ENCODE measurements at regions not wholly inside any gene's neighbourhood (a gene's known extent, or its start where the extent isn't known, plus 50 kb on each side); places are given as distances from the start of the nearest gene placed in this dataset.

- Mint-ChIP-seq H3K27ac (no peak overlapping the region), H3K36me3 (ENCODE audit: low read depth) (no peaks in the 10 kb centered on the region), H3K4me1 (ENCODE audit: low read depth) (no peaks in the 10 kb centered on the region), H3K9me3 (no peaks in the 10 kb centered on the region), H3K4me3 (no peak overlapping the region), H3K27me3 (ENCODE audit: low read depth) (no peaks in the 10 kb centered on the region)
- no peak for DNase-seq (ENCODE audit: low spot score)
Observed at GRCh38 chr21:35377505-35378090, 328.5 kb upstream of the RUNX1 start.

- Mint-ChIP-seq H3K4me3 (no peak overlapping the region), H3K9me3 (no peaks in the 10 kb centered on the region), H3K36me3 (ENCODE audit: low read depth) (no peaks in the 10 kb centered on the region), H3K27ac (no peak overlapping the region), H3K27me3 (ENCODE audit: low read depth) (no peaks in the 10 kb centered on the region), H3K4me1 (ENCODE audit: low read depth) (no peaks in the 10 kb centered on the region)
- DNase-seq (ENCODE audit: low spot score), result no peak
Observed at GRCh38 chr21:35376406-35377135, 327.5 kb upstream of the RUNX1 start.

- H3K4me1 Mint-ChIP-seq (ENCODE audit: low read depth), result no peaks in the 10 kb centered on the region
- no peak overlapping the region for H3K27ac Mint-ChIP-seq
- H3K27me3 Mint-ChIP-seq (ENCODE audit: low read depth), result no peaks in the 10 kb centered on the region
- no peak overlapping the region for H3K4me3 Mint-ChIP-seq
- no peak for DNase-seq (ENCODE audit: low spot score)
- no peaks in the 10 kb centered on the region for H3K9me3 Mint-ChIP-seq
- H3K36me3 Mint-ChIP-seq (ENCODE audit: low read depth), result no peaks in the 10 kb centered on the region
Observed at GRCh38 chr21:35375115-35375514, 326.0 kb upstream of the RUNX1 start.

- H3K36me3 Mint-ChIP-seq (ENCODE audit: low read depth), result no peaks in the 10 kb centered on the region
- no peaks in the 10 kb centered on the region for H3K9me3 Mint-ChIP-seq
- H3K4me1 Mint-ChIP-seq (ENCODE audit: low read depth), result no peaks in the 10 kb centered on the region
- DNase-seq (ENCODE audit: low spot score), result no peak
- no peak overlapping the region for H3K27ac Mint-ChIP-seq
- no peaks in the 10 kb centered on the region for H3K27me3 Mint-ChIP-seq (ENCODE audit: low read depth)
- H3K4me3 Mint-ChIP-seq, result no peak overlapping the region
Observed at GRCh38 chr21:35373998-35374397, 324.9 kb upstream of the RUNX1 start.

- Mint-ChIP-seq H3K36me3 (ENCODE audit: low read depth) (no peaks in the 10 kb centered on the region), H3K27ac (no peak overlapping the region), H3K27me3 (ENCODE audit: low read depth) (no peaks in the 10 kb centered on the region), H3K4me1 (ENCODE audit: low read depth) (no peaks in the 10 kb centered on the region), H3K4me3 (no peak overlapping the region), H3K9me3 (no peaks in the 10 kb centered on the region)
- no peak for DNase-seq (ENCODE audit: low spot score)
Observed at GRCh38 chr21:35372201-35372600, 323.1 kb upstream of the RUNX1 start.

- H3K4me3 Mint-ChIP-seq, result no peak overlapping the region
- no peaks in the 10 kb centered on the region for H3K9me3 Mint-ChIP-seq
- no peaks in the 10 kb centered on the region for H3K36me3 Mint-ChIP-seq (ENCODE audit: low read depth)
- no peaks in the 10 kb centered on the region for H3K27me3 Mint-ChIP-seq (ENCODE audit: low read depth)
- DNase-seq (ENCODE audit: low spot score), result no peak
- H3K4me1 Mint-ChIP-seq (ENCODE audit: low read depth), result no peaks in the 10 kb centered on the region
- H3K27ac Mint-ChIP-seq, result no peak overlapping the region
Observed at GRCh38 chr21:35370671-35371070, 321.6 kb upstream of the RUNX1 start.

- no peaks in the 10 kb centered on the region for H3K27me3 Mint-ChIP-seq (ENCODE audit: low read depth)
- H3K4me3 Mint-ChIP-seq, result no peak overlapping the region
- H3K27ac Mint-ChIP-seq, result no peak overlapping the region
- H3K9me3 Mint-ChIP-seq, result no peaks in the 10 kb centered on the region
- H3K36me3 Mint-ChIP-seq (ENCODE audit: low read depth), result no peaks in the 10 kb centered on the region
- no peaks in the 10 kb centered on the region for H3K4me1 Mint-ChIP-seq (ENCODE audit: low read depth)
- no peak for DNase-seq (ENCODE audit: low spot score)
Observed at GRCh38 chr21:35370071-35370470, 321.0 kb upstream of the RUNX1 start.

- H3K4me3 Mint-ChIP-seq, result no peak overlapping the region
- DNase-seq (ENCODE audit: low spot score), result no peak
- no peak overlapping the region for H3K27ac Mint-ChIP-seq
- peaks cover 3% of the 10 kb centered on the region for H3K36me3 Mint-ChIP-seq (ENCODE audit: low read depth)
- H3K27me3 Mint-ChIP-seq (ENCODE audit: low read depth), result no peaks in the 10 kb centered on the region
- no peaks in the 10 kb centered on the region for H3K4me1 Mint-ChIP-seq (ENCODE audit: low read depth)
- H3K9me3 Mint-ChIP-seq, result peaks cover 3% of the 10 kb centered on the region
Observed at GRCh38 chr21:35368326-35368725, 319.2 kb upstream of the RUNX1 start.

- no peak for DNase-seq (ENCODE audit: low spot score)
- Mint-ChIP-seq H3K27ac (no peak overlapping the region), H3K4me3 (no peak overlapping the region), H3K36me3 (ENCODE audit: low read depth) (peaks cover 3% of the 10 kb centered on the region), H3K27me3 (ENCODE audit: low read depth) (no peaks in the 10 kb centered on the region), H3K9me3 (peaks cover 3% of the 10 kb centered on the region), H3K4me1 (ENCODE audit: low read depth) (no peaks in the 10 kb centered on the region)
Observed at GRCh38 chr21:35367553-35367952, 318.5 kb upstream of the RUNX1 start.

- H3K27me3 Mint-ChIP-seq (ENCODE audit: low read depth), result no peaks in the 10 kb centered on the region
- H3K27ac Mint-ChIP-seq, result no peak overlapping the region
- no peak for DNase-seq (ENCODE audit: low spot score)
- no peak overlapping the region for H3K4me3 Mint-ChIP-seq
- no peaks in the 10 kb centered on the region for H3K4me1 Mint-ChIP-seq (ENCODE audit: low read depth)
- peaks cover 3% of the 10 kb centered on the region for H3K36me3 Mint-ChIP-seq (ENCODE audit: low read depth)
- peaks cover 3% of the 10 kb centered on the region for H3K9me3 Mint-ChIP-seq
Observed at GRCh38 chr21:35366394-35367080, 317.4 kb upstream of the RUNX1 start.

- H3K27ac Mint-ChIP-seq, result no peak overlapping the region
- DNase-seq (ENCODE audit: low spot score), result no peak
- no peak overlapping the region for H3K4me3 Mint-ChIP-seq
- H3K4me1 Mint-ChIP-seq (ENCODE audit: low read depth), result peaks cover 2% of the 10 kb centered on the region
- no peaks in the 10 kb centered on the region for H3K27me3 Mint-ChIP-seq (ENCODE audit: low read depth)
- peaks cover 3% of the 10 kb centered on the region for H3K9me3 Mint-ChIP-seq
- peaks cover 3% of the 10 kb centered on the region for H3K36me3 Mint-ChIP-seq (ENCODE audit: low read depth)
Observed at GRCh38 chr21:35363458-35363857, 314.4 kb upstream of the RUNX1 start.

GRCh38 chr21:35361988-35362387, 312.9 kb upstream of the RUNX1 start:
- H3K9me3 Mint-ChIP-seq, result peaks cover 3% of the 10 kb centered on the region
- H3K4me3 Mint-ChIP-seq, result no peak overlapping the region
- H3K36me3 Mint-ChIP-seq (ENCODE audit: low read depth), result peaks cover 3% of the 10 kb centered on the region
- no peak overlapping the region for H3K27ac Mint-ChIP-seq
- no peak for DNase-seq (ENCODE audit: low spot score)
- H3K27me3 Mint-ChIP-seq (ENCODE audit: low read depth), result no peaks in the 10 kb centered on the region
- peaks cover 9% of the 10 kb centered on the region for H3K4me1 Mint-ChIP-seq (ENCODE audit: low read depth)

- Mint-ChIP-seq H3K4me1 (ENCODE audit: low read depth) (peaks cover 9% of the 10 kb centered on the region), H3K36me3 (ENCODE audit: low read depth) (peaks cover 3% of the 10 kb centered on the region), H3K27me3 (ENCODE audit: low read depth) (no peaks in the 10 kb centered on the region), H3K4me3 (no peak overlapping the region), H3K27ac (no peak overlapping the region), H3K9me3 (peaks cover 3% of the 10 kb centered on the region)
- DNase-seq (ENCODE audit: low spot score), result no peak
Observed at GRCh38 chr21:35360870-35361570, 311.9 kb upstream of the RUNX1 start.

GRCh38 chr21:35359076-35359475, 310.0 kb upstream of the RUNX1 start:
- Mint-ChIP-seq H3K27me3 (ENCODE audit: low read depth) (no peaks in the 10 kb centered on the region), H3K4me3 (no peak overlapping the region)

More at GRCh38 chr21:35359076-35359475, 310.0 kb upstream of the RUNX1 start:
- Mint-ChIP-seq H3K4me1 (ENCODE audit: low read depth) (peaks cover 9% of the 10 kb centered on the region), H3K36me3 (ENCODE audit: low read depth) (peaks cover 4% of the 10 kb centered on the region), H3K27ac (no peak overlapping the region), H3K9me3 (peaks cover 9% of the 10 kb centered on the region)
- no peak for DNase-seq (ENCODE audit: low spot score)

Data from T-helper 2 cell treated with Interferon-gamma antibody and Interleukin-4, amounts not matched to agents 5 μg/mL and 100 μg/mL, for 36 hours (primary cell).